GM19328 (cell line): ENCODE measurements at regions not wholly inside any gene's neighbourhood (a gene's known extent, or its start where the extent isn't known, plus 50 kb on each side); places are given as distances from the start of the nearest gene placed in this dataset.

Experiments
- ATAC-seq: cut with Tn5 transposase; IDR thresholded peaks from one replicate; pipeline ENCODE4 v1.9.1; 2021; ENCODE audit warnings: mild to moderate bottlenecking, moderate library complexity; ENCODE audit not compliant: unreplicated experiment

- no peak for ATAC-seq
Observed at GRCh38 chr4:15130441-15130840, 128.2 kb downstream of the CPEB2 start.

GRCh38 chr4:15131551-15131950, 129.3 kb downstream of the CPEB2 start:
- ATAC-seq: no peak

GRCh38 chr4:15132739-15133138, 130.5 kb downstream of the CPEB2 start:
- ATAC-seq: no peak

GRCh38 chr4:15139599-15139998, 137.3 kb downstream of the CPEB2 start:
- ATAC-seq: no peak

GRCh38 chr4:15142201-15142600, 139.9 kb downstream of the CPEB2 start:
- no peak for ATAC-seq

GRCh38 chr4:15143551-15143950, 141.3 kb downstream of the CPEB2 start:
- no peak for ATAC-seq

- ATAC-seq: no peak
Observed at GRCh38 chr4:15144249-15144966, 142.1 kb downstream of the CPEB2 start.

GRCh38 chr4:15144967-15145295, 142.7 kb downstream of the CPEB2 start:
- no peak for ATAC-seq

GRCh38 chr4:15145709-15146108, 143.4 kb downstream of the CPEB2 start:
- ATAC-seq: no peak

- no peak for ATAC-seq
Observed at GRCh38 chr4:15147714-15148113, 145.4 kb downstream of the CPEB2 start.

GRCh38 chr4:15148199-15148598, 145.9 kb downstream of the CPEB2 start:
- ATAC-seq: no peak

- no peak for ATAC-seq
Observed at GRCh38 chr4:15148691-15149090, 146.4 kb downstream of the CPEB2 start.

- peak; percentile 60 for ATAC-seq
Observed at GRCh38 chr4:15149234-15149838, 147.1 kb downstream of the CPEB2 start.

GRCh38 chr4:15149839-15150592, 147.7 kb downstream of the CPEB2 start:
- peak; percentile 53 for ATAC-seq

- no peak for ATAC-seq
Observed at GRCh38 chr4:15150631-15151030, 148.3 kb downstream of the CPEB2 start.

- ATAC-seq: no peak
Observed at GRCh38 chr4:15151033-15151432, 148.8 kb downstream of the CPEB2 start.

GRCh38 chr4:15153662-15154061, 151.4 kb downstream of the CPEB2 start:
- ATAC-seq: no peak

GRCh38 chr4:15158406-15159091, 156.3 kb downstream of the CPEB2 start:
- no peak for ATAC-seq

- ATAC-seq: no peak
Observed at GRCh38 chr4:15159477-15160019, 157.3 kb downstream of the CPEB2 start.

- ATAC-seq: no peak
Observed at GRCh38 chr4:15161439-15161838, 159.2 kb downstream of the CPEB2 start.

- ATAC-seq: no peak
Observed at GRCh38 chr4:15162046-15162445, 159.8 kb downstream of the CPEB2 start.
